GM18520 (cell line): ENCODE measurements at regions not wholly inside any gene's neighbourhood (a gene's known extent, or its start where the extent isn't known, plus 50 kb on each side); places are given as distances from the start of the nearest gene placed in this dataset.

Experiments
- ATAC-seq: cut with Tn5 transposase; IDR thresholded peaks from one replicate; pipeline ENCODE4 v1.9.1; 2021; ENCODE audit not compliant: unreplicated experiment

DNA sequence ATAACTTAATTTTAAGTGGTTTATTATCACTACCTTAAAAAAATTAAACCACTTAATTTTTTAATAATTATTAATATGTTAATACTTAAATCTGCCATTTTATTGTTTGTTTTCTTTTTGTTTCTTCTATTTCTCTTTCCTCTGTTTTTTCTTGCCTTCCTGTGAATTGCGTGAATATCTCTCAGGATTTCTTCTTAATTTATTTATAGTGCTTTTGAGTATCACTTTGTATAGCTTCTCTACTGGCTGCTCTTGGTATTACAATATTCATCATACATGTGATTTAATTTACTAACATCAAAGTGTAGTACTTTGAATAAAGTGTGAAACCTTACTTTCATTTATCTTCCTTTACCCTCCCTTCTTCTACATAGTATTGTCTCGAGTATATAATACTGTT is 349.5 kb upstream of the CPXCR1 start:
- no peak for ATAC-seq

DNA sequence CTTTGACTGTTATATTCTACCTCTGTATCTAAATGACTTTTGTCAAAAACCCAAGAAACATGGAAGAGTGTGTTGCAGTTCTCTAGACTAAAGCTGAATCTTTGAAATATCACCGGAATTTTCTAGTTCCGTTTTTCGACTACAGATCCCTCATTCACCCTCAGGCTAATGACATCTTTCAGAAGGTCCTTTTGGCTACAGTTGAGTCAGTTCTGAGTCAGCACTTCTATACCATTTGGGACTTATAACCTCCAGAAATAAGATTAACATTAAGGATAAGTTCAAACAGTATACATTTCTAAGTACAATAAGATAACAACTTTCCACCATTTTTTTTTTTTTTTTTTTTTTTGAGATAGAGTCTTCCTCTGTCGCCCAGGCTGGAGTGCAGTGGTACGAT is 331.0 kb upstream of the CPXCR1 start:
- ATAC-seq: no peak

DNA sequence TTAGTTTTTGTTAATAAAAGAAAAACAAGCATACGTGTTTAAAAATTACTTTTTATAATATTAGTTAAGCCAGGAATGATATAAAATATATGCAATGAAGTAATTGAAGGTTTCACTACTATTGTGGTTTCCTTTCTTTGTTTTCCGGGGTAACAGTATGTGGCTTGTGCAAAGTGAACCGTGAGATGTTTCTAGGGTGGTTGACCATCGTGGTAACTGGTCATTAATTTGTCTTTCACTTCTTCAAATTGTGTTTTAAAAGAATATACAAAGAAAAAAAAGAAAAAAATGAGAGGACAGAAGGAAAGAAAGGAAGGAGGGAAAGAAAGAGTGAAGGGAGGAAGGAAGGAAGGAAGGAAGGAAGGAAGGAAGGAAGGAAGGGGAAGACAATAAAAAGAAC is 330.1 kb upstream of the CPXCR1 start:
- ATAC-seq: no peak

DNA sequence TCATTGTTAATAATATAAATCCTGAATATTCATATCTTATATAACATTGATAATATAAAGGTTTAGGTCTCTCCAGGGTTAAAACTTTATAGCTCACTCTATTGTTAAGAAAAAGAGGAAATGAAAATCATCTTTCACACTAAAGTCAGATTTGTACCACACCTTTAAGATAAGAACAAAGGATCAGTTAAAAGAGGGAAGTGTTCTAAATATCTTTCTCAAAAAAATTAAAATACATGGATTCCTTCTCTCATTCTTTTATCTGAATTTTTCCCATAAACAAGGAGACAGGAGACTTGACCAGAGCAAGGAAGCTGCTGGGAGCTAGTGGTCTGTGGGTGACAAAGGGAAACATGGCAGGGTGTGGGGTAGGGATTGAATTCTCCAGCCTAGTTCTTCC is 323.0 kb upstream of the CPXCR1 start:
- ATAC-seq: no peak

- ATAC-seq: no peak
Measured at GRCh38 chrX:88424541-88424940, 322.5 kb upstream of the CPXCR1 start.

- ATAC-seq: no peak
Measured at GRCh38 chrX:88425739-88426138, 321.3 kb upstream of the CPXCR1 start.

- no peak for ATAC-seq
Measured at GRCh38 chrX:88437563-88437962, 309.5 kb upstream of the CPXCR1 start.

DNA sequence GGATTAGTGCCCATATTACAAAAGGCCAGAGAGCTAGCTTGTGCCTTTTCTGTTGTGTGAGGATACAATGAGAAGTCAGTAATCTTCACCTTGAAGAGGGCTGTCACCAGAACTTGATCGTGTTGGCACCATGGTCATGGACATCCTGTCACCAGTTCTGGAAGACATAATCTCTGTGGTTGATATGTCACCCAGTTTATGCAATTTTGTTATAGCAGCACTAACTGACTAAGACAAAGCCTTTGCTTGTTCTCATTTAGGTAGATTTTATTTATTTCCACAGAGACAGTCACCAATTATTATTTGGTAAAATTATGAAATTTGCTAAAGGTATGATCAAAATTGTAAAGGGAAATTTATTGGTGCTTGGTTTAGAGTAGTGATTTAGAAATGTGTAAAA is 308.8 kb upstream of the CPXCR1 start:
- no peak for ATAC-seq

DNA sequence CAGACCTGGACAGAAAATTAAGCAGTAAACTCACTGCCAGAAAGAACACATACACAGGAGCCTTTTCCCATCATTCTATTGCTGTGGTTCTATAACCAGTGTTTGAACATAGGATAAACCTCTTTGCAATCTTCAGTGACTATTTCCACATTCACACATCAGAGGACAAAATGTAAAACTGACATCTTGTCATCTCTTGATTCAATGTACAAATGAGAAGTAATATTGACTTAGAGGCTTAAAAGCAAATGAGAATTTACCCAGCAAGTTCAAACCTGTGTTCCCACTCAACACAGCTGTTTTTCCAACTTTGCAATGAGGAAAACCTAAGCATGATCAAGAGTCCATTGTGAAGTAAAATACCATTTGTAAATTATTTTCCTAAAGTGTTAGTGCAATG is 307.1 kb upstream of the CPXCR1 start:
- ATAC-seq: no peak
